H9 (cell line): ENCODE measurements at regions not wholly inside any gene's neighbourhood (a gene's known extent, or its start where the extent isn't known, plus 50 kb on each side); places are given as distances from the start of the nearest gene placed in this dataset.

ENCODE experiments used
- DNase-seq: peaks from one replicate; pipeline ENCODE4 v3.0.0-alpha.2; 2017
- H2AFZ ChIP-seq: one replicate; pipeline ENCODE4 v1.6.1; 2013; ENCODE audit warnings: mild to moderate bottlenecking, low read length, control low read depth, moderate library complexity
- H2AK5ac ChIP-seq: 2 replicates; pipeline ENCODE4 v1.6.1; 2013; ENCODE audit warnings: low read length, control low read depth, mixed read lengths; ENCODE audit not compliant: insufficient read length
- H2BK120ac ChIP-seq: one replicate; pipeline ENCODE4 v1.6.1; 2013; ENCODE audit warnings: low read depth, mild to moderate bottlenecking, low read length, control low read depth, inconsistent platforms; ENCODE audit not compliant: poor library complexity, severe bottlenecking
- H2BK12ac ChIP-seq: 2 replicates; pipeline ENCODE4 v1.6.1; 2013; ENCODE audit warnings: low read length, control low read depth, mixed read lengths, low read depth; ENCODE audit not compliant: insufficient read length
- H2BK15ac ChIP-seq: 2 replicates; pipeline ENCODE4 v1.6.1; 2013; ENCODE audit warnings: low read depth, low read length, control low read depth
- H2BK20ac ChIP-seq: one replicate; pipeline ENCODE4 v1.6.1; 2013; ENCODE audit warnings: low read depth, mild to moderate bottlenecking, low read length, control low read depth, inconsistent platforms; ENCODE audit not compliant: poor library complexity, severe bottlenecking
- H2BK5ac ChIP-seq: 2 replicates; pipeline ENCODE4 v1.6.1; 2013; ENCODE audit warnings: low read length, control low read depth, mixed read lengths; ENCODE audit not compliant: insufficient read length
- H3K14ac ChIP-seq: 2 replicates; pipeline ENCODE4 v1.6.1; 2013; ENCODE audit warnings: low read length, control low read depth; ENCODE audit not compliant: insufficient read depth
- H3K18ac ChIP-seq: 2 replicates; pipeline ENCODE4 v1.6.1; 2013; ENCODE audit warnings: low read depth, mild to moderate bottlenecking, mixed read lengths, low read length, control low read depth; ENCODE audit not compliant: insufficient read length
- H3K23ac ChIP-seq: 2 replicates; pipeline ENCODE4 v1.6.1; 2013; ENCODE audit warnings: low read length, control low read depth, mixed read lengths, low read depth; ENCODE audit not compliant: insufficient read length
- H3K23me2 ChIP-seq: 2 replicates; pipeline ENCODE4 v1.6.1; 2013; ENCODE audit warnings: low read depth, mild to moderate bottlenecking, mixed read lengths, low read length, control low read depth; ENCODE audit not compliant: insufficient read length, poor library complexity, severe bottlenecking
- H3K27ac ChIP-seq: 2 replicates; pipeline ENCODE4 v1.5.1; 2013; ENCODE audit warnings: low read length, control low read depth, mixed read lengths, low read depth; ENCODE audit not compliant: insufficient read length
- H3K27me3 ChIP-seq: 2 replicates; pipeline ENCODE4 v1.6.1; 2013; ENCODE audit warnings: low read length, control low read depth, inconsistent platforms; ENCODE audit not compliant: insufficient read depth
- H3K4ac ChIP-seq: 2 replicates; pipeline ENCODE4 v1.6.1; 2013; ENCODE audit warnings: low read depth, mild to moderate bottlenecking, control low read depth, inconsistent platforms, low read length, moderate library complexity
- H3K4me1 ChIP-seq: 2 replicates; pipeline ENCODE4 v1.6.1; 2013; ENCODE audit warnings: low read length, control low read depth, inconsistent platforms; ENCODE audit not compliant: insufficient read depth
- H3K4me2 ChIP-seq: 2 replicates; pipeline ENCODE4 v1.6.1; 2013; ENCODE audit warnings: low read length, control low read depth, mixed read lengths; ENCODE audit not compliant: insufficient read length, insufficient read depth
- H3K56ac ChIP-seq: 2 replicates; pipeline ENCODE4 v1.6.1; 2013; ENCODE audit warnings: low read depth, mild to moderate bottlenecking, mixed read lengths, low read length, control low read depth; ENCODE audit not compliant: insufficient read length
- H3K79me1 ChIP-seq: 2 replicates; pipeline ENCODE4 v1.6.1; 2013; ENCODE audit warnings: low read depth, mild to moderate bottlenecking, moderate library complexity, low read length, control low read depth, inconsistent platforms; ENCODE audit not compliant: insufficient read depth, poor library complexity, severe bottlenecking
- H3K79me2 ChIP-seq: 2 replicates; pipeline ENCODE4 v1.6.1; 2013; ENCODE audit warnings: low read length, control low read depth, inconsistent platforms; ENCODE audit not compliant: insufficient read depth
- H3K9ac ChIP-seq: 2 replicates; pipeline ENCODE4 v1.6.1; 2013; ENCODE audit warnings: low read length, control low read depth, mixed read lengths; ENCODE audit not compliant: insufficient read length; ENCODE audit errors: extremely low read depth
- H3K9me3 ChIP-seq: one replicate; pipeline ENCODE4 v1.6.1; 2013; ENCODE audit warnings: low read depth, low read length, inconsistent platforms; ENCODE audit not compliant: control insufficient read depth
- H3T11ph ChIP-seq: one replicate; pipeline ENCODE4 v1.6.1; 2013; ENCODE audit warnings: mild to moderate bottlenecking, low read length, control low read depth, inconsistent platforms
- H4K20me1 ChIP-seq: one replicate; pipeline ENCODE4 v1.6.1; 2013; ENCODE audit not compliant: control insufficient read depth, insufficient read length, insufficient read depth
- H4K5ac ChIP-seq: 2 replicates; pipeline ENCODE4 v1.6.1; 2013; ENCODE audit warnings: low read depth, mild to moderate bottlenecking, mixed read lengths, low read length, control low read depth; ENCODE audit not compliant: insufficient read length
- H4K8ac ChIP-seq: replicated peaks from 2 replicates; pipeline ENCODE4 v1.6.1; 2013; ENCODE audit warnings: low read length, control low read depth, mixed read lengths, low read depth; ENCODE audit not compliant: insufficient read length
- H4K91ac ChIP-seq: 2 replicates; pipeline ENCODE4 v1.6.1; 2013; ENCODE audit warnings: low read depth, mild to moderate bottlenecking, moderate library complexity, mixed read lengths, low read length, control low read depth; ENCODE audit not compliant: insufficient read length
- H3K27ac Mint-ChIP-seq, 3 experiments: 2 replicates in 2 of 3; 3 replicates in 1 of 3; pipeline ENCODE4 v1.8.0; 2020 to 2021; ENCODE audit warnings: mixed read lengths in 3 of 3, mild to moderate bottlenecking in 1 of 3, moderate library complexity in 1 of 3
- H3K27me3 Mint-ChIP-seq: 2 replicates; pipeline ENCODE4 v1.8.0; 2021; ENCODE audit warnings: low read depth, mild to moderate bottlenecking, moderate library complexity, mixed read lengths
- H3K36me3 Mint-ChIP-seq, 3 experiments: 2 replicates in 2 of 3; 3 replicates in 1 of 3; pipeline ENCODE4 v1.8.0; 2020 to 2021; ENCODE audit warnings: low read depth in 3 of 3, mixed read lengths in 3 of 3; ENCODE audit not compliant: insufficient read depth in 1 of 3
- H3K4me1 Mint-ChIP-seq, 2 experiments: 2 replicates each; pipeline ENCODE4 v1.8.0; 2020; ENCODE audit warnings: mixed read lengths in 2 of 2
- H3K4me3 Mint-ChIP-seq, 2 experiments: 2 replicates in 1 of 2; 3 replicates in 1 of 2; pipeline ENCODE4 v1.8.0; 2020 to 2021; ENCODE audit warnings: mild to moderate bottlenecking in 2 of 2, mixed read lengths in 2 of 2, moderate library complexity in 1 of 2
- H3K9me3 Mint-ChIP-seq, 2 experiments: 2 replicates in 1 of 2; 3 replicates in 1 of 2; pipeline ENCODE4 v1.8.0; 2020; ENCODE audit warnings: mild to moderate bottlenecking in 2 of 2, mixed read lengths in 2 of 2, moderate library complexity in 1 of 2
- WGBS: extraction: QIAGEN DNeasy Blood & Tissue Kit; methylation state at CpG from one replicate; pipeline ENCODE4 v1.1.7; 2013; ENCODE audit warnings: missing lambda C conversion rate, low lambda C conversion rate, mixed read lengths; ENCODE audit not compliant: insufficient read length; ENCODE audit errors: extremely low coverage; 5-methylcytosine and 5-hydroxymethylcytosine counted together
- TF ChIP-seq, protein P1 (sequence below): fragments of 200-600 bp; sonication (generic); conservative IDR thresholded peaks from 3 replicates; pipeline ENCODE4 v1.8.0; 2021; ENCODE audit warnings: antibody characterized with exemption, mild to moderate bottlenecking

DNA sequence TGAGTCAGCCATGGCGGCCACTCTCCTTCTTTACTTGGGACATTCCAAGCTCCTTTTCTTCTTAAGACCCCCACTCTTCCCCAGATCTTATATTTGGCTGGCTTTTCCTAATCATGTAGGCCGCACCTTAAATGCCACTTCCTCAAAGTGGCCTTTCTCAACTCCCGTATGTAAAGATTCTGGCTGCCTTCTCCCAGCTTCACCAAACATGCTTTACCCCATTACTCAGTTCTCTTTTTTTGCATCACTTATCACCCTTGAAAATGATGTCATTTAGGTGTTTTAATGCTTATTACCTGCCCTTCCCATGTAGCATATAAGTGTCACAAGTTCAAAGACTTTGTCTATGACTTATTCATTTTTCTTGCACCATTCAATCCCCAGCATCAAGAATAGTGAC is 810.1 kb upstream of the CELF2 start:
- H3K36me3 Mint-ChIP-seq: peaks cover 7 to 26% (median 16%) of the 10 kb centered on the region in 3 experiments
- no peak overlapping the region for H2AFZ ChIP-seq
- H3K18ac ChIP-seq: no peak overlapping the region
- H3K79me2 ChIP-seq: no peaks in the 10 kb centered on the region
- no peaks in the 10 kb centered on the region for H3K79me1 ChIP-seq
- H3K23me2 ChIP-seq: no peaks in the 10 kb centered on the region
- no peak overlapping the region for H2AK5ac ChIP-seq
- WGBS: no CpG with 5 or more reads among the region's 3 CpGs
- H3K27me3 Mint-ChIP-seq: no peaks in the 10 kb centered on the region
- peaks cover 18 to 19% of the 10 kb centered on the region in 2 experiments; a peak in 4 of 5 replicates for H3K9me3 Mint-ChIP-seq
- H3K4me3 Mint-ChIP-seq: no peak overlapping the region
- DNase-seq: no peak
- H3K9me3 ChIP-seq: no peaks in the 10 kb centered on the region
- no peak overlapping the region for H4K8ac ChIP-seq
- H3K27ac ChIP-seq: no peak overlapping the region
- no peak overlapping the region for H3K14ac ChIP-seq
- no peaks in the 10 kb centered on the region for H3K4me1 ChIP-seq
- no peak overlapping the region for H3K4ac ChIP-seq
- H3K27ac Mint-ChIP-seq: no peak overlapping the region
- H2BK5ac ChIP-seq: no peak overlapping the region
- no peak overlapping the region for H2BK120ac ChIP-seq
- no peak overlapping the region for H2BK20ac ChIP-seq
- no peak overlapping the region for H3K56ac ChIP-seq
- H2BK15ac ChIP-seq: no peak overlapping the region
- no peak overlapping the region for H3K9ac ChIP-seq
- no peaks in the 10 kb centered on the region for H3K27me3 ChIP-seq
- H4K5ac ChIP-seq: no peak overlapping the region
- H3T11ph ChIP-seq: no peak overlapping the region
- no peak overlapping the region for H3K4me2 ChIP-seq
- H3K23ac ChIP-seq: no peak overlapping the region
- TF ChIP-seq, protein P1, sequence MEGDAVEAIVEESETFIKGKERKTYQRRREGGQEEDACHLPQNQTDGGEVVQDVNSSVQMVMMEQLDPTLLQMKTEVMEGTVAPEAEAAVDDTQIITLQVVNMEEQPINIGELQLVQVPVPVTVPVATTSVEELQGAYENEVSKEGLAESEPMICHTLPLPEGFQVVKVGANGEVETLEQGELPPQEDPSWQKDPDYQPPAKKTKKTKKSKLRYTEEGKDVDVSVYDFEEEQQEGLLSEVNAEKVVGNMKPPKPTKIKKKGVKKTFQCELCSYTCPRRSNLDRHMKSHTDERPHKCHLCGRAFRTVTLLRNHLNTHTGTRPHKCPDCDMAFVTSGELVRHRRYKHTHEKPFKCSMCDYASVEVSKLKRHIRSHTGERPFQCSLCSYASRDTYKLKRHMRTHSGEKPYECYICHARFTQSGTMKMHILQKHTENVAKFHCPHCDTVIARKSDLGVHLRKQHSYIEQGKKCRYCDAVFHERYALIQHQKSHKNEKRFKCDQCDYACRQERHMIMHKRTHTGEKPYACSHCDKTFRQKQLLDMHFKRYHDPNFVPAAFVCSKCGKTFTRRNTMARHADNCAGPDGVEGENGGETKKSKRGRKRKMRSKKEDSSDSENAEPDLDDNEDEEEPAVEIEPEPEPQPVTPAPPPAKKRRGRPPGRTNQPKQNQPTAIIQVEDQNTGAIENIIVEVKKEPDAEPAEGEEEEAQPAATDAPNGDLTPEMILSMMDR: no peak
- H3K4me1 Mint-ChIP-seq: no peaks in the 10 kb centered on the region
- no peak overlapping the region for H4K91ac ChIP-seq
- H4K20me1 ChIP-seq: no peaks in the 10 kb centered on the region
- H2BK12ac ChIP-seq: no peak overlapping the region
